ENCODE measurements at regions not wholly inside any gene's neighbourhood (a gene's known extent, or its start where the extent isn't known, plus 50 kb on each side); places are given as distances from the start of the nearest gene placed in this dataset.
"Not testable (repeated sequence)": the region's sequence is repeated elsewhere in the genome, so short reads cannot be mapped to it uniquely, and the experiment has no call there.

GRCh38 chr12:89067421-89068187, 284.7 kb downstream of the DUSP6 start:
- no peak for DNase-seq
- peak overlapping the region; percentile 61 for H3K27ac Mint-ChIP-seq
- peaks cover 51% of the 10 kb centered on the region for H3K4me1 Mint-ChIP-seq (ENCODE audit: low read depth)
- ChIA-PET POLR2A (no interaction called here), CTCF (interaction anchor here (1.1 kb wide), 1 partner anchor 28 kb away, joined by 4 read pairs; no protein-coding TSS in a partner anchor)
- H3K9me3 Mint-ChIP-seq = no peaks in the 10 kb centered on the region
- intact Hi-C loops (cut with micrococcal nuclease) = no loop called here
- no peak overlapping the region for H3K4me3 Mint-ChIP-seq
- H3K36me3 Mint-ChIP-seq = no peaks in the 10 kb centered on the region
- H3K27me3 Mint-ChIP-seq = no peaks in the 10 kb centered on the region

- ChIA-PET CTCF (interaction anchor here (0.8 to 1.7 kb wide), 4 partner anchors 15 to 397 kb away, joined by 3 to 6 read pairs (median 4); no protein-coding TSS in a partner anchor), POLR2A (interaction anchor here (0.7 to 1.5 kb wide), 4 partner anchors 21 to 287 kb away, joined by 3 to 6 read pairs (median 4); partner anchors contain the start of gene DUSP6)
- peak; percentile 23 for DNase-seq
- peaks cover 35% of the 10 kb centered on the region for H3K4me1 Mint-ChIP-seq (ENCODE audit: low read depth)
- H3K27ac Mint-ChIP-seq = no peak overlapping the region
- H3K4me3 Mint-ChIP-seq = no peak overlapping the region
- no peaks in the 10 kb centered on the region for H3K9me3 Mint-ChIP-seq
- H3K36me3 Mint-ChIP-seq = no peaks in the 10 kb centered on the region
- H3K27me3 Mint-ChIP-seq = no peaks in the 10 kb centered on the region
- intact Hi-C loops (cut with micrococcal nuclease) = loop anchor here (1.0 to 2.0 kb wide), 3 partner anchors 8 to 180 kb away; no protein-coding TSS in a partner anchor
These were observed 287.5 kb downstream of the DUSP6 start for GRCh38 chr12:89064780-89065179.

- intact Hi-C loops (cut with micrococcal nuclease) = loop anchor here (1.0 to 2.0 kb wide), 3 partner anchors 8 to 180 kb away; no protein-coding TSS in a partner anchor
- Mint-ChIP-seq H3K4me1 (ENCODE audit: low read depth) (peaks cover 42% of the 10 kb centered on the region), H3K27ac (no peak overlapping the region), H3K36me3 (no peaks in the 10 kb centered on the region), H3K9me3 (no peaks in the 10 kb centered on the region), H3K27me3 (no peaks in the 10 kb centered on the region), H3K4me3 (no peak overlapping the region)
- POLR2A ChIA-PET = interaction anchor here (0.7 to 1.5 kb wide), 4 partner anchors 20 to 288 kb away, joined by 3 to 6 read pairs (median 4); partner anchors contain the start of gene DUSP6
- CTCF ChIA-PET = interaction anchor here (0.8 to 1.7 kb wide), 4 partner anchors 14 to 398 kb away, joined by 3 to 6 read pairs (median 4); no protein-coding TSS in a partner anchor
- DNase-seq = no peak
These were observed 288.1 kb downstream of the DUSP6 start for GRCh38 chr12:89064151-89064550.

GRCh38 chr12:89062996-89063395, 289.3 kb downstream of the DUSP6 start:
- CTCF ChIA-PET = interaction anchor here (1.1 kb wide), 1 partner anchor 12 kb away, joined by 7 read pairs; no protein-coding TSS in a partner anchor
- Mint-ChIP-seq H3K9me3 (no peaks in the 10 kb centered on the region), H3K4me1 (ENCODE audit: low read depth) (peaks cover 41% of the 10 kb centered on the region), H3K4me3 (no peak overlapping the region), H3K36me3 (no peaks in the 10 kb centered on the region), H3K27me3 (no peaks in the 10 kb centered on the region), H3K27ac (no peak overlapping the region)
- intact Hi-C loops (cut with micrococcal nuclease) = no loop called here
- DNase-seq = no peak
- POLR2A ChIA-PET = no interaction called here

GRCh38 chr12:89059721-89060541, 292.4 kb downstream of the DUSP6 start:
- no peaks in the 10 kb centered on the region for H3K36me3 Mint-ChIP-seq
- no peak for DNase-seq
- no peaks in the 10 kb centered on the region for H3K9me3 Mint-ChIP-seq
- POLR2A ChIA-PET = no interaction called here
- H3K4me3 Mint-ChIP-seq = no peak overlapping the region
- peaks cover 25% of the 10 kb centered on the region for H3K4me1 Mint-ChIP-seq (ENCODE audit: low read depth)
- intact Hi-C loops (cut with micrococcal nuclease) = no loop called here
- no peaks in the 10 kb centered on the region for H3K27me3 Mint-ChIP-seq
- H3K27ac Mint-ChIP-seq = no peak overlapping the region
- CTCF ChIA-PET = interaction anchor here (0.9 to 1.7 kb wide), 2 partner anchors 19 to 402 kb away, joined by 3 to 4 read pairs; no protein-coding TSS in a partner anchor

- no peak for DNase-seq
- Mint-ChIP-seq H3K4me3 (no peak overlapping the region), H3K36me3 (no peaks in the 10 kb centered on the region), H3K27ac (no peak overlapping the region), H3K9me3 (no peaks in the 10 kb centered on the region), H3K4me1 (ENCODE audit: low read depth) (peaks cover 20% of the 10 kb centered on the region), H3K27me3 (no peaks in the 10 kb centered on the region)
- CTCF ChIA-PET = no interaction called here
- intact Hi-C loops (cut with micrococcal nuclease) = no loop called here
- POLR2A ChIA-PET = no interaction called here
These were observed 293.2 kb downstream of the DUSP6 start for GRCh38 chr12:89059056-89059455.

GRCh38 chr12:89058402-89058801, 293.9 kb downstream of the DUSP6 start:
- H3K9me3 Mint-ChIP-seq = peaks cover 4% of the 10 kb centered on the region
- ChIA-PET CTCF (no interaction called here), POLR2A (no interaction called here)
- DNase-seq = no peak
- intact Hi-C loops (cut with micrococcal nuclease) = no loop called here
- no peak overlapping the region for H3K4me3 Mint-ChIP-seq
- no peak overlapping the region for H3K27ac Mint-ChIP-seq
- H3K27me3 Mint-ChIP-seq = no peaks in the 10 kb centered on the region
- H3K36me3 Mint-ChIP-seq = peaks cover 4% of the 10 kb centered on the region
- peaks cover 20% of the 10 kb centered on the region for H3K4me1 Mint-ChIP-seq (ENCODE audit: low read depth)

GRCh38 chr12:89053817-89054216, 298.5 kb downstream of the DUSP6 start:
- H3K27me3 Mint-ChIP-seq, H3K27ac Mint-ChIP-seq, POLR2A ChIA-PET, H3K4me3 Mint-ChIP-seq, DNase-seq: not testable (repeated sequence)
- intact Hi-C loops (cut with micrococcal nuclease) = loop anchor here (2.0 kb wide), 1 partner anchor 17 kb away; no protein-coding TSS in a partner anchor
- Mint-ChIP-seq H3K36me3 (peaks cover 15% of the 10 kb centered on the region), H3K4me1 (ENCODE audit: low read depth) (peaks cover 14% of the 10 kb centered on the region), H3K9me3 (peaks cover 18% of the 10 kb centered on the region)
- CTCF ChIA-PET = interaction anchor here (1.3 kb wide), 1 partner anchor 473 kb away, joined by 3 read pairs; no protein-coding TSS in a partner anchor

GRCh38 chr12:89051065-89051677, 301.1 kb downstream of the DUSP6 start:
- ChIA-PET POLR2A (no interaction called here), CTCF (interaction anchor here (0.6 to 4.5 kb wide), 20 partner anchors 9 to 473 kb away, joined by 3 to 45 read pairs (median 4); partner anchors contain the start of genes DUSP6 and GALNT4)
- no peak for DNase-seq
- no peak overlapping the region for H3K27ac Mint-ChIP-seq
- peaks cover 15% of the 10 kb centered on the region for H3K36me3 Mint-ChIP-seq
- no peaks in the 10 kb centered on the region for H3K27me3 Mint-ChIP-seq
- H3K9me3 Mint-ChIP-seq = peaks cover 18% of the 10 kb centered on the region
- peaks cover 13% of the 10 kb centered on the region for H3K4me1 Mint-ChIP-seq (ENCODE audit: low read depth)
- intact Hi-C loops (cut with micrococcal nuclease) = loop anchor here (1.0 kb wide), 4 partner anchors 32 to 478 kb away; no protein-coding TSS in a partner anchor
- H3K4me3 Mint-ChIP-seq = no peak overlapping the region

GRCh38 chr12:89047856-89048418, 304.4 kb downstream of the DUSP6 start:
- H3K4me3 Mint-ChIP-seq = no peak overlapping the region
- intact Hi-C loops (cut with micrococcal nuclease) = no loop called here
- ChIA-PET POLR2A (interaction anchor here (0.7 kb wide), 1 partner anchor 114 kb away, joined by 3 read pairs; no protein-coding TSS in a partner anchor), CTCF (interaction anchor here (0.6 to 2.2 kb wide), 3 partner anchors 29 to 424 kb away, joined by 3 to 10 read pairs (median 4); no protein-coding TSS in a partner anchor)
- peaks cover 1% of the 10 kb centered on the region for H3K27me3 Mint-ChIP-seq
- peaks cover 13% of the 10 kb centered on the region for H3K4me1 Mint-ChIP-seq (ENCODE audit: low read depth)
- no peak overlapping the region for H3K27ac Mint-ChIP-seq
- H3K36me3 Mint-ChIP-seq = peaks cover 6% of the 10 kb centered on the region
- DNase-seq = no peak
- peaks cover 9% of the 10 kb centered on the region for H3K9me3 Mint-ChIP-seq

GRCh38 chr12:89041078-89041477, 311.2 kb downstream of the DUSP6 start:
- Mint-ChIP-seq H3K4me1 (ENCODE audit: low read depth) (peaks cover 57% of the 10 kb centered on the region), H3K9me3 (peaks cover 5% of the 10 kb centered on the region), H3K4me3 (no peak overlapping the region)

More at GRCh38 chr12:89041078-89041477, 311.2 kb downstream of the DUSP6 start:
- Mint-ChIP-seq H3K27me3 (peaks cover 1% of the 10 kb centered on the region), H3K36me3 (peaks cover 7% of the 10 kb centered on the region), H3K27ac (peak overlapping the region; percentile 98)
- DNase-seq = no peak
- POLR2A ChIA-PET = interaction anchor here (0.8 to 1.9 kb wide), 3 partner anchors 31 to 311 kb away, joined by 3 to 7 read pairs (median 4); partner anchors contain the start of gene DUSP6
- intact Hi-C loops (cut with micrococcal nuclease) = loop anchor here (2.0 kb wide), 1 partner anchor 24 kb away; no protein-coding TSS in a partner anchor
- CTCF ChIA-PET = interaction anchor here (1.1 to 5.0 kb wide), 6 partner anchors 10 to 421 kb away, joined by 3 to 18 read pairs (median 6); no protein-coding TSS in a partner anchor
